ENCODE measurements at regions not wholly inside any gene's neighbourhood (a gene's known extent, or its start where the extent isn't known, plus 50 kb on each side); places are given as distances from the start of the nearest gene placed in this dataset.

DNA sequence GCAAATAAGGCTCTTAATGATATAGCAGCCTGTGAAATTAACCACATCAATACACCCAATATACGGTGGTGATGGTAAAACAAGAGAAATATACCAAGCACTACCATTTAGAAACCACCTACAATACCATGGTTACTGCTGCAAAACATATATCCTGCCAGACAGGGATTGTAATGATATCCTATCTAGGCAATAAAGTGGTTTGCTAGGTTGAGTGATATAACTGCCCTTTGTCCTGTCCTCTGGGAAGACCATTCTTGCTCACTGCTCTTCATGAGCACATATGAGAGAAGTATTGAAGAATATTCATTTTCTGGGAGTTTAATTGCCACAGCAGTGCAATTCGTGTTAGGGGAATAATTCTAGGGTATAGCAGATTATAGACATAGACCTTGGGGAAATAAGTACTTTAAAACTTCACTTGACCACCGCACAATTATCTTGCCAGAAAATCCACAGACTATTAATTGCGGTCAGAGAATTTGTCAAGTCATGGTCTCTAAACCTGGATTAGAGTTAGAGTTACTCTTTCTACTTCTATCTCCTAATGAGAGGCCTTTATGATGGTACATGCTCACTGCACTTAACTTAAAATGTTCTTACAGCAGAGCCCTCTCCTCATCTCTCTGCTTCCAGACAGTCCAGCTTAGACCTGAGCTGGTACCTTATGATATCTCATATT, 413.0 kb downstream of the ZNF608 start:
- no peak overlapping the region for H3K23ac ChIP-seq (ENCODE audit: insufficient read length)
- H3K9me3 ChIP-seq (ENCODE audit: insufficient read depth in 2 of 2, low read depth in 1 of 2, low read length in 1 of 2): peaks cover 3 to 6% of the 10 kb centered on the region in 2 experiments; a peak in 2 of 4 replicates
- no peaks in the 10 kb centered on the region for H3K79me1 ChIP-seq (ENCODE audit: low read depth, low read length)
- no peaks in the 10 kb centered on the region for H3K23me2 ChIP-seq (ENCODE audit: low read depth, low read length)
- H3K4ac ChIP-seq (replicated peaks; ENCODE audit: insufficient read length, low read depth, low read length): no peak overlapping the region
- H3K4me1 ChIP-seq (replicated peaks in 1 of 4; ENCODE audit: control insufficient read depth in 3 of 4, insufficient read depth in 4 of 4, low read length in 3 of 4): no peaks in the 10 kb centered on the region
- H4K5ac ChIP-seq (ENCODE audit: insufficient read length, low read depth, low read length): no peak overlapping the region
- no peaks in the 10 kb centered on the region for H3K27me3 ChIP-seq (replicated peaks in 1 of 4; ENCODE audit: control insufficient read depth in 3 of 4, extremely low read depth in 1 of 4, insufficient read depth in 3 of 4, low read length in 3 of 4)
- no peak overlapping the region for H2BK5ac ChIP-seq (ENCODE audit: low read depth, low read length)
- WGBS, 2 experiments (ENCODE audit: extremely low coverage in 1 of 2, insufficient coverage in 1 of 2, insufficient read length in 1 of 2, insufficient replicate concordance in 2 of 2, low coverage in 1 of 2, low lambda C conversion rate in 2 of 2, missing lambda C conversion rate in 1 of 2): 87% methylated on average over 4 of the region's 4 CpGs; no CpG with 5 or more reads in 1 of the 2 experiments
- H3K4me3 ChIP-seq (ENCODE audit: extremely low read depth in 1 of 4, insufficient read depth in 2 of 4, low read depth in 3 of 4, low read length in 4 of 4): no peak overlapping the region
- H3K36me3 ChIP-seq (ENCODE audit: control insufficient read depth in 2 of 4, insufficient read depth in 4 of 4, low read length in 3 of 4): no peaks in the 10 kb centered on the region
- no peak overlapping the region for H2AK5ac ChIP-seq (ENCODE audit: low read depth, low read length)
- H2BK15ac ChIP-seq (ENCODE audit: low read length): no peak overlapping the region
- H4K8ac ChIP-seq (ENCODE audit: extremely low read depth, insufficient read depth, low read length): no peak overlapping the region
- no peak overlapping the region for H2AFZ ChIP-seq (ENCODE audit: low read length)
- ChIA-PET CTCF (ENCODE audit: partially characterized antibody) (no interaction called here), POLR2A (ENCODE audit: partially characterized antibody) (no interaction called here)
- no peak overlapping the region for H2BK120ac ChIP-seq (replicated peaks; ENCODE audit: low read depth, low read length)
- H3K4me2 ChIP-seq (ENCODE audit: insufficient read depth in 1 of 2, low read depth in 2 of 2, low read length in 2 of 2): no peak overlapping the region
- no peak overlapping the region for H4K91ac ChIP-seq (replicated peaks; ENCODE audit: insufficient read length, low read length)
- FAIRE-seq (no peak), DNase-seq (ENCODE audit: low read depth in 1 of 2, low spot score in 2 of 2) (no peak)
- H3K14ac ChIP-seq (ENCODE audit: insufficient read length): no peak overlapping the region
- no peaks in the 10 kb centered on the region for H3K79me2 ChIP-seq (ENCODE audit: control insufficient read depth in 1 of 2, insufficient read depth in 2 of 2, low read length in 2 of 2)
- no peak overlapping the region for H3K27ac ChIP-seq (ENCODE audit: low read depth, low read length)
- H3K9ac ChIP-seq (replicated peaks in 1 of 4; ENCODE audit: extremely low read depth in 1 of 4, low read depth in 3 of 4, low read length in 3 of 4): no peak overlapping the region
- H2BK20ac ChIP-seq (ENCODE audit: low read length): 0 out of 2 replicates have a peak overlapping the region, but pooled peaks have one; percentile 19
- no peak overlapping the region for H2BK12ac ChIP-seq (ENCODE audit: low read depth, low read length)
- no peak overlapping the region for H3K18ac ChIP-seq (ENCODE audit: extremely low read depth, low read length)
- H4K20me1 ChIP-seq (replicated peaks in 1 of 2; ENCODE audit: control insufficient read depth in 1 of 2, insufficient read depth in 2 of 2, low read length in 2 of 2): no peaks in the 10 kb centered on the region
- H3K56ac ChIP-seq (replicated peaks; ENCODE audit: insufficient read length, low read depth, low read length): no peak overlapping the region
- no peak for TF ChIP-seq MAX (IDR thresholded peaks at IDR 0.05)
- TF ChIP-seq, protein P1, sequence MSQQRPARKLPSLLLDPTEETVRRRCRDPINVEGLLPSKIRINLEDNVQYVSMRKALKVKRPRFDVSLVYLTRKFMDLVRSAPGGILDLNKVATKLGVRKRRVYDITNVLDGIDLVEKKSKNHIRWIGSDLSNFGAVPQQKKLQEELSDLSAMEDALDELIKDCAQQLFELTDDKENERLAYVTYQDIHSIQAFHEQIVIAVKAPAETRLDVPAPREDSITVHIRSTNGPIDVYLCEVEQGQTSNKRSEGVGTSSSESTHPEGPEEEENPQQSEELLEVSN (IDR thresholded peaks at IDR 0.05): no peak
- no peak for TF ChIP-seq SIN3A (conservative IDR thresholded peaks at IDR 0.05 in 1 of 2, IDR thresholded peaks at IDR 0.05 in 1 of 2; ENCODE audit: low read depth in 1 of 2, low read length in 2 of 2)
- TF ChIP-seq RFX5 (IDR thresholded peaks at IDR 0.05; ENCODE audit: borderline replicate concordance, low read depth, low read length): no peak
- TF ChIP-seq POLR2AphosphoS5 (IDR thresholded peaks at IDR 0.05; ENCODE audit: low read depth, low read length): no peak
- no peak for TF ChIP-seq CREB1 (IDR thresholded peaks at IDR 0.05)
- no peak for TF ChIP-seq RNF2 (IDR thresholded peaks at IDR 0.05; ENCODE audit: borderline replicate concordance, low read depth, low read length, missing control alignments, poor library complexity, severe bottlenecking)
- TF ChIP-seq CBX8 (IDR thresholded peaks at IDR 0.05; ENCODE audit: borderline replicate concordance, low read depth, low read length): no peak
- no peak for TF ChIP-seq MAFK (IDR thresholded peaks at IDR 0.05; ENCODE audit: low read depth, low read length)
- no peak for TF ChIP-seq FOSL1 (IDR thresholded peaks at IDR 0.05; ENCODE audit: insufficient read depth, low read depth, low read length)
- TF ChIP-seq RXRA (IDR thresholded peaks at IDR 0.05; ENCODE audit: insufficient read depth, low read depth, low read length): no peak
- TF ChIP-seq RAD21 (IDR thresholded peaks at IDR 0.05 in 1 of 2, conservative IDR thresholded peaks at IDR 0.05 in 1 of 2; ENCODE audit: low read depth in 2 of 2, low read length in 2 of 2): no peak

Data from H1 (cell line).